DND-41 (cell line): ENCODE measurements at regions not wholly inside any gene's neighbourhood (a gene's known extent, or its start where the extent isn't known, plus 50 kb on each side); places are given as distances from the start of the nearest gene placed in this dataset.

Source experiments
- EZH2 ChIP-seq: IDR thresholded peaks from 3 replicates; pipeline ENCODE4 v1.6.1; 2012; ENCODE audit warnings: borderline replicate concordance, low read depth, mild to moderate bottlenecking, moderate library complexity, low read length, inconsistent platforms; ENCODE audit not compliant: severe bottlenecking
- TF ChIP-seq, protein P1 (sequence below): IDR thresholded peaks from 2 replicates; pipeline ENCODE4 v1.5.1; 2012; ENCODE audit warnings: borderline replicate concordance, low read length, moderate library complexity, mild to moderate bottlenecking; ENCODE audit not compliant: poor library complexity, severe bottlenecking; ENCODE audit errors: extremely low read depth

DNA sequence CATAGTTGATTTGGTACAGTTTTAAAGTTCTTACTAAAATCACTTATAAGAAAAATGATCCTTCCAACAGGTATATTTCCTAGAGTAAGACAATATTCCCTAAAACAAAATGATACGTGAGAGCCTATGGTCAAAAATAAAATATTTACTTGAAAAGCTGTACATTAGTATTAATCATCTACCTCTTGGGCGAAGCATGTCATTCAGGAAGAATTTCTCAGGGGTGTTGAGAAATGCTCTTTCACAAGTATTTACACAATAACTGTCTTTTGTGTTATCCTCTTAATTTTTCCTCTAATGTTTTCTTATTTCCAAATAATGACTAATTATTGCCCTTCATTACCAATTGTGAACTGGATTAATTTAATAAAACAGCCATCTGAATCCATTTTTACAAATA lies 466.3 kb downstream of the SATB2 start:
- TF ChIP-seq, protein P1, sequence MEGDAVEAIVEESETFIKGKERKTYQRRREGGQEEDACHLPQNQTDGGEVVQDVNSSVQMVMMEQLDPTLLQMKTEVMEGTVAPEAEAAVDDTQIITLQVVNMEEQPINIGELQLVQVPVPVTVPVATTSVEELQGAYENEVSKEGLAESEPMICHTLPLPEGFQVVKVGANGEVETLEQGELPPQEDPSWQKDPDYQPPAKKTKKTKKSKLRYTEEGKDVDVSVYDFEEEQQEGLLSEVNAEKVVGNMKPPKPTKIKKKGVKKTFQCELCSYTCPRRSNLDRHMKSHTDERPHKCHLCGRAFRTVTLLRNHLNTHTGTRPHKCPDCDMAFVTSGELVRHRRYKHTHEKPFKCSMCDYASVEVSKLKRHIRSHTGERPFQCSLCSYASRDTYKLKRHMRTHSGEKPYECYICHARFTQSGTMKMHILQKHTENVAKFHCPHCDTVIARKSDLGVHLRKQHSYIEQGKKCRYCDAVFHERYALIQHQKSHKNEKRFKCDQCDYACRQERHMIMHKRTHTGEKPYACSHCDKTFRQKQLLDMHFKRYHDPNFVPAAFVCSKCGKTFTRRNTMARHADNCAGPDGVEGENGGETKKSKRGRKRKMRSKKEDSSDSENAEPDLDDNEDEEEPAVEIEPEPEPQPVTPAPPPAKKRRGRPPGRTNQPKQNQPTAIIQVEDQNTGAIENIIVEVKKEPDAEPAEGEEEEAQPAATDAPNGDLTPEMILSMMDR: no peak
- TF ChIP-seq EZH2: no peak
